ENCODE measurements at regions not wholly inside any gene's neighbourhood (a gene's known extent, or its start where the extent isn't known, plus 50 kb on each side); places are given as distances from the start of the nearest gene placed in this dataset.

- no peaks in the 10 kb centered on the region for H3K27me3 ChIP-seq (ENCODE audit: control insufficient read depth in 3 of 3, insufficient read depth in 3 of 3, low read length in 3 of 3)
- no peak for FAIRE-seq
These were observed 230.6 kb upstream of the DACH1 start for GRCh38 chr13:72097568-72097967.

GRCh38 chr13:72093262-72093661 is 226.3 kb upstream of the DACH1 start:
- no peaks in the 10 kb centered on the region for H3K27me3 ChIP-seq (ENCODE audit: control insufficient read depth in 3 of 3, insufficient read depth in 3 of 3, low read length in 3 of 3)
- WGBS, 3 donors = 86 to 95% (median 92%) methylated on average over 2 of the region's 2 CpGs
- no peak for DNase-seq
- no peak overlapping the region for H3K4me3 ChIP-seq (ENCODE audit: low read depth in 1 of 3, low read length in 3 of 3)
- H3K9me3 ChIP-seq (ENCODE audit: control insufficient read depth in 2 of 2, insufficient read depth in 1 of 2, low read depth in 1 of 2, low read length in 1 of 2) = no peaks in the 10 kb centered on the region
- H3K36me3 ChIP-seq (ENCODE audit: control insufficient read depth in 3 of 3, insufficient read depth in 2 of 3, low read depth in 1 of 3, low read length in 3 of 3) = no peaks in the 10 kb centered on the region
- H3K4me1 ChIP-seq (ENCODE audit: control insufficient read depth in 3 of 3, insufficient read depth in 2 of 3, low read depth in 1 of 3, low read length in 2 of 3) = no peaks in the 10 kb centered on the region
- no peak overlapping the region for H3K27ac ChIP-seq (ENCODE audit: low read depth in 1 of 3, low read length in 2 of 3)
- FAIRE-seq = no peak

More at GRCh38 chr13:72097568-72097967, 230.6 kb upstream of the DACH1 start:
- H3K27ac ChIP-seq (ENCODE audit: low read depth in 1 of 3, low read length in 2 of 3) = no peak overlapping the region
- H3K4me3 ChIP-seq (ENCODE audit: low read depth in 1 of 3, low read length in 3 of 3) = no peak overlapping the region
- H3K4me1 ChIP-seq (ENCODE audit: control insufficient read depth in 3 of 3, insufficient read depth in 2 of 3, low read depth in 1 of 3, low read length in 2 of 3) = no peaks in the 10 kb centered on the region
- DNase-seq = no peak
- H3K9me3 ChIP-seq (ENCODE audit: control insufficient read depth in 2 of 2, insufficient read depth in 1 of 2, low read depth in 1 of 2, low read length in 1 of 2) = no peaks in the 10 kb centered on the region
- H3K36me3 ChIP-seq (ENCODE audit: control insufficient read depth in 3 of 3, insufficient read depth in 2 of 3, low read depth in 1 of 3, low read length in 3 of 3) = no peaks in the 10 kb centered on the region

- DNase-seq (no peak), FAIRE-seq (no peak)
- no peaks in the 10 kb centered on the region for H3K4me1 ChIP-seq (ENCODE audit: control insufficient read depth in 3 of 3, insufficient read depth in 2 of 3, low read depth in 1 of 3, low read length in 2 of 3)
- H3K4me3 ChIP-seq (ENCODE audit: low read depth in 1 of 3, low read length in 3 of 3) = no peak overlapping the region
- H3K36me3 ChIP-seq (ENCODE audit: control insufficient read depth in 3 of 3, insufficient read depth in 2 of 3, low read depth in 1 of 3, low read length in 3 of 3) = no peaks in the 10 kb centered on the region
- 64 to 81% (median 75%) methylated on average over 3 of the region's 3 CpGs for WGBS, 3 donors
- no peaks in the 10 kb centered on the region for H3K9me3 ChIP-seq (ENCODE audit: control insufficient read depth in 2 of 2, insufficient read depth in 1 of 2, low read depth in 1 of 2, low read length in 1 of 2)
- no peaks in the 10 kb centered on the region for H3K27me3 ChIP-seq (ENCODE audit: control insufficient read depth in 3 of 3, insufficient read depth in 3 of 3, low read length in 3 of 3)
- no peak overlapping the region for H3K27ac ChIP-seq (ENCODE audit: low read depth in 1 of 3, low read length in 2 of 3)
These were observed 207.7 kb upstream of the DACH1 start for GRCh38 chr13:72074663-72075062.

GRCh38 chr13:72072261-72072660 is 205.3 kb upstream of the DACH1 start:
- H3K9me3 ChIP-seq (ENCODE audit: control insufficient read depth in 2 of 2, insufficient read depth in 1 of 2, low read depth in 1 of 2, low read length in 1 of 2) = no peaks in the 10 kb centered on the region
- DNase-seq (no peak), FAIRE-seq (no peak)
- H3K4me1 ChIP-seq (ENCODE audit: control insufficient read depth in 3 of 3, insufficient read depth in 2 of 3, low read depth in 1 of 3, low read length in 2 of 3) = no peaks in the 10 kb centered on the region
- no peaks in the 10 kb centered on the region for H3K27me3 ChIP-seq (ENCODE audit: control insufficient read depth in 3 of 3, insufficient read depth in 3 of 3, low read length in 3 of 3)
- WGBS, 3 donors = 59 to 77% (median 59%) methylated on average over 2 of the region's 2 CpGs
- H3K4me3 ChIP-seq (ENCODE audit: low read depth in 1 of 3, low read length in 3 of 3) = no peak overlapping the region
- no peaks in the 10 kb centered on the region for H3K36me3 ChIP-seq (ENCODE audit: control insufficient read depth in 3 of 3, insufficient read depth in 2 of 3, low read depth in 1 of 3, low read length in 3 of 3)
- no peak overlapping the region for H3K27ac ChIP-seq (ENCODE audit: low read depth in 1 of 3, low read length in 2 of 3)

- Histone ChIP-seq H3K4me3 (ENCODE audit: low read depth in 1 of 3, low read length in 3 of 3) (no peak overlapping the region), H3K9me3 (ENCODE audit: control insufficient read depth in 2 of 2, insufficient read depth in 1 of 2, low read depth in 1 of 2, low read length in 1 of 2) (no peaks in the 10 kb centered on the region), H3K4me1 (ENCODE audit: control insufficient read depth in 3 of 3, insufficient read depth in 2 of 3, low read depth in 1 of 3, low read length in 2 of 3) (no peaks in the 10 kb centered on the region), H3K36me3 (ENCODE audit: control insufficient read depth in 3 of 3, insufficient read depth in 2 of 3, low read depth in 1 of 3, low read length in 3 of 3) (no peaks in the 10 kb centered on the region), H3K27me3 (ENCODE audit: control insufficient read depth in 3 of 3, insufficient read depth in 3 of 3, low read length in 3 of 3) (no peaks in the 10 kb centered on the region), H3K27ac (ENCODE audit: low read depth in 1 of 3, low read length in 2 of 3) (no peak overlapping the region)
- DNase-seq (no peak), FAIRE-seq (no peak)
- WGBS, 3 donors = 57 to 67% (median 57%) methylated on average over 4 of the region's 4 CpGs
These were observed 204.7 kb upstream of the DACH1 start for GRCh38 chr13:72071713-72072112.

- H3K4me3 ChIP-seq (ENCODE audit: low read depth in 1 of 3, low read length in 3 of 3) = no peak overlapping the region
- no peak for DNase-seq
- H3K27ac ChIP-seq (ENCODE audit: low read depth in 1 of 3, low read length in 2 of 3) = no peak overlapping the region
- peaks cover 0 to 3% of the 10 kb centered on the region in 2 donors for H3K9me3 ChIP-seq (ENCODE audit: control insufficient read depth in 2 of 2, insufficient read depth in 1 of 2, low read depth in 1 of 2, low read length in 1 of 2)
- no peaks in the 10 kb centered on the region for H3K4me1 ChIP-seq (ENCODE audit: control insufficient read depth in 3 of 3, insufficient read depth in 2 of 3, low read depth in 1 of 3, low read length in 2 of 3)
- FAIRE-seq = no peak
- WGBS, 3 donors = 42 to 55% (median 54%) methylated on average over 7 of the region's 7 CpGs
- no peaks in the 10 kb centered on the region for H3K36me3 ChIP-seq (ENCODE audit: control insufficient read depth in 3 of 3, insufficient read depth in 2 of 3, low read depth in 1 of 3, low read length in 3 of 3)
- H3K27me3 ChIP-seq (ENCODE audit: control insufficient read depth in 3 of 3, insufficient read depth in 3 of 3, low read length in 3 of 3) = no peaks in the 10 kb centered on the region
These were observed 195.6 kb upstream of the DACH1 start for GRCh38 chr13:72062566-72062965.

- no peak for DNase-seq
- H3K27me3 ChIP-seq (ENCODE audit: control insufficient read depth in 3 of 3, insufficient read depth in 3 of 3, low read length in 3 of 3) = no peaks in the 10 kb centered on the region
- WGBS, 3 donors = 69 to 74% (median 69%) methylated on average over 2 of the region's 2 CpGs
- H3K4me3 ChIP-seq (ENCODE audit: low read depth in 1 of 3, low read length in 3 of 3) = no peak overlapping the region
- peaks cover 0 to 3% of the 10 kb centered on the region in 2 donors for H3K9me3 ChIP-seq (ENCODE audit: control insufficient read depth in 2 of 2, insufficient read depth in 1 of 2, low read depth in 1 of 2, low read length in 1 of 2)
- H3K4me1 ChIP-seq (ENCODE audit: control insufficient read depth in 3 of 3, insufficient read depth in 2 of 3, low read depth in 1 of 3, low read length in 2 of 3) = no peaks in the 10 kb centered on the region
- H3K36me3 ChIP-seq (ENCODE audit: control insufficient read depth in 3 of 3, insufficient read depth in 2 of 3, low read depth in 1 of 3, low read length in 3 of 3) = no peaks in the 10 kb centered on the region
- FAIRE-seq = no peak
- H3K27ac ChIP-seq (ENCODE audit: low read depth in 1 of 3, low read length in 2 of 3) = no peak overlapping the region
These were observed 194.6 kb upstream of the DACH1 start for GRCh38 chr13:72061613-72062012.

- Histone ChIP-seq H3K9me3 (ENCODE audit: control insufficient read depth in 2 of 2, insufficient read depth in 1 of 2, low read depth in 1 of 2, low read length in 1 of 2) (no peaks in the 10 kb centered on the region), H3K36me3 (ENCODE audit: control insufficient read depth in 3 of 3, insufficient read depth in 2 of 3, low read depth in 1 of 3, low read length in 3 of 3) (no peaks in the 10 kb centered on the region), H3K4me3 (ENCODE audit: low read depth in 1 of 3, low read length in 3 of 3) (no peak overlapping the region), H3K27ac (ENCODE audit: low read depth in 1 of 3, low read length in 2 of 3) (no peak overlapping the region), H3K4me1 (ENCODE audit: control insufficient read depth in 3 of 3, insufficient read depth in 2 of 3, low read depth in 1 of 3, low read length in 2 of 3) (no peaks in the 10 kb centered on the region), H3K27me3 (ENCODE audit: control insufficient read depth in 3 of 3, insufficient read depth in 3 of 3, low read length in 3 of 3) (no peaks in the 10 kb centered on the region)
- no peak for DNase-seq
- WGBS, 3 donors = 47 to 55% (median 50%) methylated on average over 3 of the region's 3 CpGs
- FAIRE-seq = no peak
These were observed 183.2 kb upstream of the DACH1 start for GRCh38 chr13:72050251-72050650.

- DNase-seq (no peak), FAIRE-seq (no peak)
- Histone ChIP-seq H3K9me3 (ENCODE audit: control insufficient read depth in 2 of 2, insufficient read depth in 1 of 2, low read depth in 1 of 2, low read length in 1 of 2) (no peaks in the 10 kb centered on the region), H3K4me1 (ENCODE audit: control insufficient read depth in 3 of 3, insufficient read depth in 2 of 3, low read depth in 1 of 3, low read length in 2 of 3) (no peaks in the 10 kb centered on the region), H3K27me3 (ENCODE audit: control insufficient read depth in 3 of 3, insufficient read depth in 3 of 3, low read length in 3 of 3) (no peaks in the 10 kb centered on the region), H3K4me3 (ENCODE audit: low read depth in 1 of 3, low read length in 3 of 3) (no peak overlapping the region), H3K27ac (ENCODE audit: low read depth in 1 of 3, low read length in 2 of 3) (no peak overlapping the region), H3K36me3 (ENCODE audit: control insufficient read depth in 3 of 3, insufficient read depth in 2 of 3, low read depth in 1 of 3, low read length in 3 of 3) (no peaks in the 10 kb centered on the region)
- WGBS, 3 donors = 79 to 87% (median 84%) methylated on average over 4 of the region's 4 CpGs
These were observed 176.4 kb upstream of the DACH1 start for GRCh38 chr13:72043366-72043765.

All from small intestine (tissue), 7 donors.